ENCODE measurements at regions not wholly inside any gene's neighbourhood (a gene's known extent, or its start where the extent isn't known, plus 50 kb on each side); places are given as distances from the start of the nearest gene placed in this dataset.

- TF ChIP-seq CTCF (conservative IDR thresholded peaks at IDR 0.05; ENCODE audit: low read length) (no peak), EZH2phosphoT487 (IDR thresholded peaks at IDR 0.05; ENCODE audit: borderline replicate concordance, low read depth, low read length) (no peak)
Observed at GRCh38 chr14:58779376-58779775, 141.6 kb downstream of the DACT1 start.

Measured in OCI-LY7 (cell line).